GM18498 (cell line): ENCODE measurements at regions not wholly inside any gene's neighbourhood (a gene's known extent, or its start where the extent isn't known, plus 50 kb on each side); places are given as distances from the start of the nearest gene placed in this dataset.

Experiments
- ATAC-seq: cut with Tn5 transposase; IDR thresholded peaks from one replicate; pipeline ENCODE4 v1.9.1; 2021; ENCODE audit warnings: mild to moderate bottlenecking, moderate library complexity; ENCODE audit not compliant: unreplicated experiment

DNA sequence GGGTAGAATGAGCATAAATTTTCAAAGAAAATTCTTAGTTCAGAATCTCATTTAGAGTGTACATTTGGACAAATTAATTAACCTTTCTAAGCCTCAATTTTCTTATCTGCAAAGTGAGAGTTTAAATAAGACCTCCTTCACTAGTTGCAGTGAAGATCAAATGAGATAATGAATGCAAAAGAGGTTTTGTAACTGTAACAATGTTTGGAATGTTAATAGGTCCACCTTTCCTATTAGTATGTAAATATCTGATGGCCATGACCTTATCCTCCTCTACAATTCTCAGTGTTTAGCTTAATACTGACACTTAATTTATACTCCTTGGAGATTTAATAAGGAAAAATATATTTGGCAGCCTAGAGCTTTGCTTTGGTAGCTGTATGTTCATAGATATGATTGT lies 138.8 kb downstream of the GABRG1 start:
- no peak for ATAC-seq

DNA sequence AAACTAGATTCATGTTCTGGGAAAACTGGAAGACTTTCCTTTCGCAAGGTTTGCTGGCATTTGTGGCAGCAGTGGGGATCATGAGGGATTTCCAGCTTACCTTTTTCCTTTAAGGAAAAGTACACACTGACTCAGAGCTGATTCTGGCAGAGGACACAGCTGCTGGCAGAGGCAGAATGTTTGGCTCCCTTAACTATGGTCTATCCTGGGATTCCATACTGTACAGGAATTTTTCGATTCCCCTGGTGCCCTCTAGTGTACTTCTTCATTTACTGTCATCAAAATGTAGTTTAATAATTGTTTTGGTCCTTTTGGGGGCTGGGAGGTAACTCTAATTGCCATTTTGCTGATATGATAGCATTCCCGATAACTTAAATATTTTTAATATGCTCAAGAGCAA lies 152.7 kb downstream of the GABRG1 start:
- no peak for ATAC-seq

DNA sequence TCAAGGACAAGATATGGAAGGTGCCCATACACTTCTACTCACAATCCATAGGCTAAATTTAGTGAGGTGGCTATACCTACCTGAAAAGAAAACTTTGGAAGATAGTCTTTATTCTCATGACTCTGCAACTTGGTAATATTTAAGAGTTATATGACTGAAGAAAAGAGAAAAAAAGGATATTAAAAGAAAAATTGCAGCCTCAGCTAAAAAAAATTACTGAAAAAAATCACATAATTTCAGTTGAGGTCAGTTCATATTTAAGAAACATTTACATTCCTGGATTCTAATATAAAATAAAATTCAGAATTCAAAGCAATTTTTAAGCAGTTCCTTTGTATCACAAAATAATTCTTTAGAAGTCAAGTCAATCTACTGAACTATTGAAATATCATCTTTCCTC lies 166.5 kb downstream of the GABRG1 start:
- no peak for ATAC-seq

DNA sequence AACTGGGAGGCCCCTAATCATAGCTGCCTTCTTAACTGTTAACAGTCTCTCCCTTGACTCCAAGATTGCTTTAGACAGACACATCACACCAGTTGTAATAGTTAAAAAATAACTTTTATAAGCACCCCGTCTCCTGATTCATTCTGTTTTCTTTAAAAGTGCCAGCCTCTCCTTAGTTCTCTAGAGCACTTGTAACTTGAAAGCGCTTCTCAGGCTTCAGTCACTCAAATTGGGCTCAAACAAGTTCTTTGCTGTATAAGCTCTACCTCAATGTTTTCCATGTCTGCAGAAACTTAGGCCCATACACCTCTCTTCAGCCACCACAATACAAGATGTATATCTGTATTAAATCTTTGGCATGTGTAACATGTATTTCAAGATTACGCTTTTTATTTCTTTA lies 169.6 kb downstream of the GABRG1 start:
- ATAC-seq: no peak

DNA sequence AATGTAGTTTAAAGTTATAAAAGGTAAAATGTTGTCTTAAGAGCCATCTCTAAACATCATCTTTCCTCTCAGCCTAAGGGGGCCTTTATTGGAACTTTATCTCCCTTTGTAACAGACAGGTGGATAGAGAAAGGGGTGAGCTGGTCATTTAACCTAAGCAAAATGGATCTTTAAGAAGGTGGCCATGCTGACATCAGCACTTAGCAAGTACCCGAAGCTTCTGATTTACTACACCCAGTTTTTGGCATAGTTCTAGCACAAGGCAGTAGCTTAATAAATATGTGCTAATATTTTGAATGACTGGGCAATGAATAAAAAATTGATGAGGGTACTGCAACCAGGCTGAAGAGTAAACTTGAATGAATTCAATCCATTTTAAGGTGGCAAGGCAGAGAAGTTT lies 172.7 kb downstream of the GABRG1 start:
- no peak for ATAC-seq

DNA sequence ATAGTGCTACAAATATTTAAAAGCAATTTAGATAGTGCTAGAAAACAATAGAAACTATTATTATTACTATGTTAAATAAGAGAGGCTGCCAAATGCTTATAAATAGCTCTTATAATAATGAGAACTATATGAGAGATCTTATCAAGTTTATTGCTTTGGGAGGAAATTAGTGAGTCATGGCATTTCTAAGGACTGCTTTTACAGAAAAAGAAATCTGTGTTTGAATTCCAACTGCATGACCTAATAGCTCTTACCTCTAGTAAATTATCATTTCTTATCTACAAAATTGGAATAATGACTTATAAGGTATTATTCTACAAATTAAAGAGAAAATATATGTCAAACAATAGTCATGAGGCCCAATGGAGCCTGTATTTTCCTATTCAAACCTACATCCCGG lies 177.2 kb downstream of the GABRG1 start:
- ATAC-seq: no peak

DNA sequence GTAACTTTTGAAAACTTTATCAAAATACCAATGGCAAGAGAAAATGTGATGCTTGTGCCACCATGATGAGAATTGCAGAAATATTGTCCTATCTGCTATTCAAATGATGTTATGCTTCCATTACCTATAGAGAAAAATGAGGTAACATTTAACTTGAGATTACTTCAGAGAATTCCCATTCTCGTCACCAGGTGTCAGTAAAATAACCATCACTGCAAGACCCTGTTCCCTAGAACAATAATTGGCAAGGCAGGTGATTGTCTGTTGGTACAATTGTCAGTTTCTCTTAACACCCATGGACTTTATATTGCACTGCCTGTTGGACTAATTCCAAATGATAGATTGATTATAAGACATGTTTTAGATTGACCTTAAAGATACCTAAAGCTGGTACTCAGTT lies 179.9 kb downstream of the GABRG1 start:
- ATAC-seq: no peak

DNA sequence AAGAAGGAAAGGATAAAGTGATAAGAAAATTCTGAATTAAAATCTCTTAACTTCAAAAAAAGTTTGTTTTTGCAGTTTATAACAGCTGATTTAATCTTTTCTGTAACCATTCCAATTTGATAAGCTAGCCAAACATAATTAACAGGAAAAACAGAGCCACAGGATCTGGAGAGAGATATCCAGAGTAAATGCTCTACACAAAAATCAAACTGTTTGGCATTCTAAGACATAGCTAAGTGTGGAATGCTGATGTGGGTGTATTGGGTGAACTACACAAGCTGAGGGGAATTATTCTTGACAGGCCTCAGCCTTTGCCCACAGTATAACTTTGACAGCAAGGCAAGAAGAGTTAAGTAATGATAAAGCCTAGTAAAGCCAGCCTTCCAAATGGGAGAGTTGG lies 184.8 kb downstream of the GABRG1 start:
- no peak for ATAC-seq

DNA sequence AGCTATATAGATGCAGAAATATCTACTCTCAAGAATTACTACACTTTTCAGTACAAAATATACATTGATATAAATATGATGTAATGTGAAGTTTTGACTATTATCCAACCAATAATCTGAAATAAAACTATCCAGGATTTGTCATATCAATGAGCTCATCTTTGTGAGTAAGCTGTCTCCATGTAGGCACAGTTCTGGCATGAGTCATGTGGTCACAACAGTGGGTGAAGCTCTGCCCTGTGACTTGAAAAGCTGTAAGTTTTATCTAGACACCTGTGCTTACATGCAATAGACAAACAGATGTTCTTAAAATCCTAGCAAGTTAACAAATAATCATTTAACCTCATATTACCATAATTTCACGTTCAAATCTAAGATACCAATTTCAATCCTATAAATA lies 192.7 kb downstream of the GABRG1 start:
- ATAC-seq: no peak

DNA sequence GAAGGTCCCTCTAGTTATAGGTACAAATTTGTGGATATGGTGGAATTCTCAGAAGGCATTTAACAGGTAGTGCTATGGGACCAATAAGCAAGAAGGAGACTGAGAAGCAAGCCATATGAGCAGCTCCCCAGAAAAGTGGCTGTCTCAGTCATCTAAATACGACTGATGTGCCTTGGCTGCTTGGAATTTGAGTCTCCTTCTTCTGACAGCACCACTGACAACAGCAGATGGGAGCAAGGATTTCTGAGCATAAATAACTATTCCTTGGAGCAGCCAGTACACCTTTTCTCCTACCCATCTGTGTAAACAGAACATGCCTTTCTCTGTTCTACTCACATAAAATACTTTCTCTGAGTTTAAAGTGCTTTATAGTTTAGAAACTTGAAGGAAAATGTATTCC lies 196.2 kb downstream of the GABRG1 start:
- ATAC-seq: no peak

DNA sequence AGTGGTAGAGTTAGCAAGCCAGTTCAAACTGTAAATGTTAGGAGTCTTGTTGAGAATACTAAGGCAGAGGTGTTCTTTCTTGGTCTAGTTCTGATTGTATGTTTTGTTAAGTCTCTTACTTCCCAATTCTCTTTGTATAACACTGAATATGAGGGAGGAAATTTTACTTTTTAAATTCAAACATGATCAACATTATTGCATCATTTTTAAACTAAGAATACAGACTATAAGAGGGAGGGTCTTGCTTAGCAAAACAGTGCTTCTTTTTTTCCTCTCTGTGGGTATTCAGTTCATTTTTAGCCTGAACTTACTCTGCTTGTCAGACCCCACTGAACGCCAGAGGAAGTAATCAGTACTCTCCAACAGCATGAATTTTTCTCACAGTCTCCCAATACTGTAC lies 198.0 kb downstream of the GABRG1 start:
- no peak for ATAC-seq

DNA sequence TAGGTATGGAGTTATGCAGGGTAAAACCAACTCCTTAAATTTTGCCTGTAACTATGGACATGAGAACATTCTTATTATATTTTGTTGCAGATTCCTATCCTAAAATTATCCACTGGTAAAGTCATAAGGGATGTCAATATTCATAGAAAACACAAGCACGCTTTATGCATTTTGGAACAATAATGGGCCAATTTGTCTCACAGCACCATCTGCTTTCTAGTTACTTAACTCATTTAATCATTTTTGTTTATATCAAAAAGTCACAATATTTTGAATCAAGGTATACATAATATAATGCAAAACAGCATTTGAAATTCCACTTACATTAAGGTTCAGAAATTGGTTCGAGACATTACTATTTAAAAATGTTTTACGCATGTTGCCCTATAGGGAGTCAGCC lies 203.0 kb downstream of the GABRG1 start:
- ATAC-seq: no peak

DNA sequence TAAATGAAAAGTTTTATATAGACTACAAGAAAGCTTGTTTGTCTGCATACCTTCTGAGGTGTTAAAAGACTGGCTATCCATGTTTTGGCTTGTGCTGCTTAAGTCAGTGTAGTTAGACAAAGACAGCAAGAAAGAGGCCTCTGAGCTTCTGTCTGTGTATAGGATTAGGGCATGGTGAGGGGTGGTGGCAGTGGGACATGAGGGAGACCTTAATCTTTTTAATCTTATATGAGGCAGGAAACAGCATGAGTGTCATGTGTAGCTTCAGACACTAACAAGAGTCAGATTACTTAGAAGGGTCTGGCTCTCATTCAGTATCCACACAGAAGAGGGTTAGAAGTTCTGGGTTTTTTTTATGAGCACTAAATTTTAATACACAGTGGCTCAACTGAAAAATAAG lies 213.3 kb downstream of the GABRG1 start:
- ATAC-seq: no peak

DNA sequence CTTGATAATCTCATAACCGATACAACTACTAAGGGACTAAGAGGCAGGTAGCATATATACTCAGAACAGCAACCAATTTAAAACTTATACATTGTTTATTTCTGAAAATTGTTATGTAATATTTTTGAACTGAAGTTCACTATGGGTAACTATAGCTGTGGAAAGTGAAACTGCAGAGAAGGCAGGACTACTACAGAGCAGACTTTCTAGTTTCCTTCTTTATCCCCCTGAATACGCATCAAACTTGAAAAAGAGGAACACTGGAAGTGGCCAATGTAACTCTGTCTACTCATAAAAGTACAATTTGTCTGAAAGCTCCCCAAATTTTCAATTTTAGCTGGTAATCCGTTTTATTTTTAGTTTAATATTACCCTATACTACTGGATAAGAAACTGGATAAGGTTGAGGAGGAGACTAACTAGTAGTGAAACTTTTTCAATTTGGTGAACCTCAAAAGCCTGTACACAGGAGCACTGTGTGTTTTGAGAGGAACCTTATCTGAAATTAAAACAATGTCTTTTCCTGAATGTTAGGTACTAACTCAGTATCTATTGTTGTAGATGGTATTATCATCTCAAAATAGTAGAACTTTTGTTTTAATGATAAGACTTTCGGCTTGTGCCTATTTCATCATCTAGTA lies 225.8 kb downstream of the GABRG1 start:
- ATAC-seq: no peak

DNA sequence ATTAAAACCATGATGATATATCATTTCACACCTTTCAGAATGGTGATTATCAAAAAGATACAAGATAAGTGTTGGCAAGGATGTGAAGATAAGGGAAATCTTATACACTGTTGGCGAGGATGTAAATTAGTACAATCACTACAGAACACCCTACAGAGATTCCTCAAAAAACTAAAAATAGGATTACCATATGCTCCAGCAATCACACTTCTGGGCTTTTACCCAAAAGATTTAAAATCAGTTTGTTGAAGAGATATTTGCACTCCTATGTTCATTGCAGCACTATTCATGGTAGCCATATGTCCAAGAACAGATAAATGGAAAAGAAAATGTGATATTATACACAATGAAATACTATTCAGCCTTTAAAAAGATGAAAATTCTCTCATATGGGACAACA lies 240.4 kb downstream of the GABRG1 start:
- ATAC-seq: no peak

DNA sequence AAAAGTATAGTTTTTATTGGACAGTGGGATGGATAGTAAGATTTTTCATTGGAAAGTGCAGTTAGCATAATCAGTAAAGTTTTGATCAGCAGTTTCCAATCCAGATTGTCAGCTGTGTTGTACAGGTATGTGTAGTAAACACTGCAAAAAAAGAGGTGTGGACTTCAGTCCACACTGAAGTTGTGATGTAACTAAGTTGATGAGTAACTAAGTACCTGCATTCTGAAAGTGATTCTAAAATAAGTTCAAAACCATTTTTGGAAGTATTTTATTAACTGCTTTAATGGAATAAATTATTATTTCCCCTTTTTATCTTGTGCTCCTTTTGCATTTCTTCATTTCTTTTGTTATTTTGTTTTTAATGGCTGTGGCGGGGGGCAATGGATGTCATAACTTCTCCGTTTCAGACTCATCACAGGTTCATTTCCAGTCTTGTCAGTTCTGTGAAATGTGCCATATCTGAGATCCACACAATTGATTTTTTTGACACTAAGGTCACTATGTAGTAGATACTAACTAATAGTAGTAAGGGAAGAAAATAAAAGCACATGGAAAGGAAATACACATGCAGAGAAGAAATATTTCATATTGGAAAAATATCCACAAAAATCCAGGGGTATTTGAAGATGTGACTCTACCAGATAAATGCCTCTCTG lies 247.5 kb downstream of the GABRG1 start:
- no peak for ATAC-seq

DNA sequence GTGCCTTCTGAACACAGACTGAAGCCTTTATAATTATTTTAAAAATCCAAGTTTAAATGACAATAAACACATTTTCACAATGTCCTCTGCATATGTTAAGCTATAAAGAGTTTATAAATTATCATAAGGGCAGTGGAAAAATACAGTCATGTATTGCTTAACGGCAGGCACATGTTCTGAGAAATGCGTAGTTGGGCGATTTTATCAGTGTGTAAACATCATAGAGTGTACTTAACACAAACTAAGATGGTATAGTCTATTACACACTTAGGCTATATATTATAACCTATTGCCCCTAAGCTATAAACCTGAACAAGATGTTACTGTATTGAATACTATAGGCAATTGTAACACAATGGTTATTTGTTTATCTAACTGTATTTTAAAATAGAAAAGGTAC lies 254.7 kb downstream of the GABRG1 start:
- ATAC-seq: no peak

DNA sequence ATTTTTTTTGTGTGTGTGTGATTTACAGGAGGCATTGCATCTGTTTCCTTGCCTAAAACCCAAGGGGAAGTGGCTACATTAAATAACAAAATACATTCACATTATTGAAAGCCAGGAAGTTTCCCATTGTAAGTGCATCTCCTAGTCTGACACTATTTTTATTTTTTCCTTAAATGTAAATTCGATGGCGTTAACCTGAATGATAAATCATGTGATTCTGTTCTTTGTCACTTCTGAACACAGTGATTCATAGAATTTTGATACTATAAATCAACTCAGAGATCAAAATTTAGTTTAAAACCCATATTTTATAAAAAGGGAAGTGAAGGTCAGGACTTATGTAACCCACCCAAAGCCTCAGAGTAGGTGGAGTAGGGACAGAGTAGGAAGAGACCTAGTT lies 258.1 kb downstream of the GABRG1 start:
- ATAC-seq: no peak

DNA sequence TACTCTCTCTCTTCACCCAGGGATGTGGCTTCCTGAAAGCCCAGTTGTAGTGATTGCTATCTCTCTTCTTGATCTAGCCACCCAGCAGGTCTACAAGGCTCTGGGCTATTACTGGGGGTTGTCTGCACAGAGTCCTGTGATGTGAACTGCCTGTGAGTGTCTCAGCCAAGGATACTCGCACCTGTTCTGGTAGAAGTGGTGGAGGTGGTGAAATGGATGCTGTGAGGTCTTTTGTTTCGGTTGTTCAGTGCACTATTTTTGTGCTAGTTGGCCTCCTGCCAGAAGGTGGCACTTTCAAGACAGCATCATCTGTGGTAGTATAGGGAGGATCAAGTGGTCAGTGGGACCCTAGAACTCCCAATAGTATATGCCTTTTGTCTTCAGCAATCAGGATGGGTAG lies 268.0 kb downstream of the GABRG1 start:
- ATAC-seq: no peak

DNA sequence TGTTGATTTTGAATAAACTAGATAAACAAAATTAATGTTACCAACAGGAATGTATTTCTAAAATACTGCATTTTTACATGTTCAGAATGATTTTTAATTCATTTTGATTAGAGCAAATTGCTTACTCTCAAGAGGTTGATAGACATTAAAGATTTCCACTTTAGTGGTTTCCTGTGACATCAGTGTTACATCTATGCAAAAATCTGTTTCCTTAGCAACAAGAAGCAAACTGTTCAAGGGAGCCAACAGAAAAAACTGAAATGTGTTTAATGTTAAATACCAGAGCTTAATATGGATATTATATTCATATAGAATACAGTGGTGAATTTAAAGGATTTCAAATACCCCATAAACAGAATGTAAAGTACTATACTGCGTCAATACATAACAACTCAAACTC lies 277.8 kb downstream of the GABRG1 start:
- ATAC-seq: no peak

DNA sequence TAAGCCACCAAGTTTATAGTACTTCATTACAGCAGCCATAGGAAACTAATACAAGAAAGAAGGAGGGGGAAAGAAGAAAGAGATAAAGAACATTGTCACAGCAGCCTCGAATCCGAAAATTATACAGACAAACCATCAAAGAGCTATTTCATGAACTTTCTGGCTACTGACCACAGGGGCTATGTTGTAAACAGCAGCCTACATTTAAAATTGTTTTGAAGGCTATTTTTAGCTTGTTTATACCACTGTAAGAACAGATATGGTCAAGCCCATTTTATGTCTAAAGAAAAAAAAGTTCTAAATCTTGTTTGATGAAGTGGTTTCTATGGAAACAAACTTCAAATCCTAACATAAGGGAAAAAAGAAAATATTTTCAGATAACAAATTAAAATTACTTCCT lies 282.1 kb downstream of the GABRG1 start:
- no peak for ATAC-seq

DNA sequence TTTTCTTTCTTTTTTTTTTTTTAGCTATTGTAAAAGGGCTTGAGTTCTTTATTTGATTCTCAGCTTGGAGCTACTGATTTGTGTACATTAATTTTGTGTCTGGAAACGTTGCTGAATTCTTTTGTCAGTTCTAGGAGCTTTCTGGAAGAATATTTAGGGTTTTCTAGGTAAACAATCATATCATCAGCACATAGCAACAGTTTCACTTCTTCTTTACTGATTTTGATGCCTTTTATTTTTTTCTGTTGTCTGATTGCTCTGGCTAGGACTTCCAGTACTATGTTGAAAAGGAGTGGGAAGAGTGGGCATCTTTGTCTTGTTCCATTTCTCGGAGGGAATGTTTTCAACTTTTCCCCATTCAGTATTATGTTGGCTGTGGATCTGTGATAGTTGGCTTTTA lies 292.2 kb downstream of the GABRG1 start:
- no peak for ATAC-seq

DNA sequence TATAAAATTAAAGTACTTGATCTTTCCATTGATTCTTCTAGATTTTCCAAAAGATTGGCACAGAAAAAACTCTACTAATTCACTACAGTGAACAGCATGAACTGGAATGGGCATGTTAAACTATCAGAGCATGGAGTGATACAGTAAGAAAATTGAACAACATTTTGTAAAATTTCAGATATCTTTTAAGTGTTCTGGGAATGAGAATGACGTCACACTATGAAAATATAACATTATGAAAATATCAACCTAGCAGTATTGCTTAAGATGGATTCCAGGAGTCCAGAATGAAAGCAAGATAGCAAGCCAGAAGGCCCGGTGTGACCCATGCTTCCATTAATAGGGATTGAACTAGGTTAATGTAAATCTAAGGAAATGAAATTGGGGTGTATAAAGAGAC lies 319.9 kb downstream of the GABRG1 start:
- ATAC-seq: no peak
